HEK293 (cell line): ENCODE measurements at regions not wholly inside any gene's neighbourhood (a gene's known extent, or its start where the extent isn't known, plus 50 kb on each side); places are given as distances from the start of the nearest gene placed in this dataset.

Source experiments
- FEZF1 ChIP-seq: fragments of 450-650 bp; formaldehyde crosslinking; IDR thresholded peaks from 2 replicates; pipeline ENCODE4 v1.5.1; 2016; ENCODE audit warnings: missing biosample characterization, missing genetic modification characterization
- MYNN ChIP-seq: fragments of 450-650 bp; formaldehyde crosslinking; IDR thresholded peaks from 2 replicates; pipeline ENCODE4 v1.5.1; 2016; ENCODE audit warnings: missing biosample characterization, missing genetic modification characterization, borderline replicate concordance
- OVOL3 ChIP-seq: fragments of 450-650 bp; formaldehyde crosslinking; IDR thresholded peaks from 2 replicates; pipeline ENCODE4 v1.5.1; 2016; ENCODE audit warnings: missing biosample characterization, missing genetic modification characterization
- PBX3 ChIP-seq: sonication (generic); formaldehyde crosslinking; IDR thresholded peaks from 2 replicates; pipeline ENCODE4 v1.8.1; 2022; ENCODE audit warnings: mild to moderate bottlenecking, moderate library complexity, missing genetic modification reagents
- REST ChIP-seq: fragments of 450-650 bp; formaldehyde crosslinking; IDR thresholded peaks from 2 replicates; pipeline ENCODE4 v1.5.1; 2016; ENCODE audit warnings: missing biosample characterization, missing genetic modification characterization
- SP7 ChIP-seq: fragments of 450-650 bp; formaldehyde crosslinking; IDR thresholded peaks from 2 replicates; pipeline ENCODE4 v1.5.1; 2016; ENCODE audit warnings: missing biosample characterization, missing genetic modification characterization
- ZNF2 ChIP-seq: fragments of 450-650 bp; formaldehyde crosslinking; IDR thresholded peaks from 2 replicates; pipeline ENCODE4 v1.5.1; 2016; ENCODE audit warnings: missing biosample characterization, missing genetic modification characterization
- ZNF23 ChIP-seq: fragments of 450-650 bp; formaldehyde crosslinking; IDR thresholded peaks from 2 replicates; pipeline ENCODE4 v1.5.1; 2016; ENCODE audit warnings: missing biosample characterization, missing genetic modification characterization, borderline replicate concordance
- ZNF404 ChIP-seq: fragments of 450-650 bp; formaldehyde crosslinking; IDR thresholded peaks from 2 replicates; pipeline ENCODE4 v1.5.1; 2017; ENCODE audit warnings: missing biosample characterization, missing genetic modification characterization
- ZNF76 ChIP-seq: fragments of 450-650 bp; formaldehyde crosslinking; IDR thresholded peaks from 2 replicates; pipeline ENCODE4; 2016; ENCODE audit warnings: low read depth, missing biosample characterization, missing genetic modification characterization, borderline replicate concordance
- ZNF777 ChIP-seq: fragments of 450-650 bp; formaldehyde crosslinking; IDR thresholded peaks from 2 replicates; pipeline ENCODE4 v1.5.1; 2017; ENCODE audit warnings: missing biosample characterization, missing genetic modification characterization, borderline replicate concordance
- TF ChIP-seq, protein P1 (sequence below): fragments of 450-650 bp; formaldehyde crosslinking; IDR thresholded peaks from 2 replicates; pipeline ENCODE4 v1.5.1; 2016; ENCODE audit warnings: missing biosample characterization, missing genetic modification characterization

GRCh38 chr2:190127651-190128050, 65.1 kb upstream of the MSTN start:
- TF ChIP-seq ZNF23 (tag by site-specific recombination) (no peak), PBX3 (CRISPR knock-in tag) (no peak), MYNN (tag by site-specific recombination) (no peak), ZNF2 (no peak), ZNF76 (tag by site-specific recombination) (no peak), FEZF1 (tag by site-specific recombination) (no peak), REST (tag by site-specific recombination) (no peak), SP7 (no peak), ZNF777 (tag by site-specific recombination) (no peak), ZNF404 (tag by site-specific recombination) (no peak), OVOL3 (tag by site-specific recombination) (no peak)
- TF ChIP-seq, protein P1, sequence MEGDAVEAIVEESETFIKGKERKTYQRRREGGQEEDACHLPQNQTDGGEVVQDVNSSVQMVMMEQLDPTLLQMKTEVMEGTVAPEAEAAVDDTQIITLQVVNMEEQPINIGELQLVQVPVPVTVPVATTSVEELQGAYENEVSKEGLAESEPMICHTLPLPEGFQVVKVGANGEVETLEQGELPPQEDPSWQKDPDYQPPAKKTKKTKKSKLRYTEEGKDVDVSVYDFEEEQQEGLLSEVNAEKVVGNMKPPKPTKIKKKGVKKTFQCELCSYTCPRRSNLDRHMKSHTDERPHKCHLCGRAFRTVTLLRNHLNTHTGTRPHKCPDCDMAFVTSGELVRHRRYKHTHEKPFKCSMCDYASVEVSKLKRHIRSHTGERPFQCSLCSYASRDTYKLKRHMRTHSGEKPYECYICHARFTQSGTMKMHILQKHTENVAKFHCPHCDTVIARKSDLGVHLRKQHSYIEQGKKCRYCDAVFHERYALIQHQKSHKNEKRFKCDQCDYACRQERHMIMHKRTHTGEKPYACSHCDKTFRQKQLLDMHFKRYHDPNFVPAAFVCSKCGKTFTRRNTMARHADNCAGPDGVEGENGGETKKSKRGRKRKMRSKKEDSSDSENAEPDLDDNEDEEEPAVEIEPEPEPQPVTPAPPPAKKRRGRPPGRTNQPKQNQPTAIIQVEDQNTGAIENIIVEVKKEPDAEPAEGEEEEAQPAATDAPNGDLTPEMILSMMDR (tag by site-specific recombination) = no peak
